OCI-LY3 (cell line): ENCODE measurements at regions not wholly inside any gene's neighbourhood (a gene's known extent, or its start where the extent isn't known, plus 50 kb on each side); places are given as distances from the start of the nearest gene placed in this dataset.

Source experiments
- H2AFZ ChIP-seq: fragments of 200-600, 300-600 bp; shearing (Covaris generic); 2 replicates; pipeline ENCODE4 v1.6.0; 2014; ENCODE audit warnings: antibody characterized with exemption, low read depth, low read length
- H3K27ac ChIP-seq: fragments of 200-600, 300-600 bp; sonication (generic); 2 replicates; pipeline ENCODE4 v1.5.1; 2014; ENCODE audit warnings: mild to moderate bottlenecking, low read length, moderate library complexity, mixed read lengths
- H3K27me3 ChIP-seq: fragments of 200-600, 300-600 bp; sonication (generic); 2 replicates; pipeline ENCODE4 v1.6.1; 2014; ENCODE audit warnings: low read depth, low read length, mixed read lengths
- H3K36me3 ChIP-seq: fragments of 200-600, 300-600 bp; sonication (generic); replicated peaks from 2 replicates; pipeline ENCODE3; 2014; ENCODE audit warnings: low read depth, low read length, mixed read lengths
- H3K4me1 ChIP-seq: fragments of 300-600, 200-600 bp; sonication (generic); 2 replicates; pipeline ENCODE4 v1.6.1; 2014; ENCODE audit warnings: low read length, mixed read lengths
- H3K4me2 ChIP-seq: fragments of 200-600, 300-600 bp; sonication (generic); 2 replicates; pipeline ENCODE4 v1.6.1; 2014; ENCODE audit warnings: low read length, mixed read lengths
- H3K4me3 ChIP-seq: fragments of 300-600, 200-600 bp; sonication (generic); 2 replicates; pipeline ENCODE4 v1.5.1; 2014; ENCODE audit warnings: antibody characterized with exemption, mild to moderate bottlenecking, low read length, moderate library complexity
- H3K79me2 ChIP-seq: fragments of 300-600, 200-600 bp; shearing (Covaris generic); 2 replicates; pipeline ENCODE4 v1.6.1; 2014; ENCODE audit warnings: mild to moderate bottlenecking, low read length, mixed read lengths
- H3K9ac ChIP-seq: fragments of 300-600, 200-600 bp; shearing (Covaris generic); 2 replicates; pipeline ENCODE4 v1.6.0; 2014; ENCODE audit warnings: mild to moderate bottlenecking, low read length, moderate library complexity
- H3K9me3 ChIP-seq: fragments of 200-600, 300-600 bp; shearing (Covaris generic); 2 replicates; pipeline ENCODE4 v1.6.1; 2014; ENCODE audit warnings: low read length, mixed read lengths; ENCODE audit not compliant: insufficient read depth
- H4K20me1 ChIP-seq: fragments of 200-600, 300-600 bp; sonication (generic); 2 replicates; pipeline ENCODE4 v1.6.1; 2016; ENCODE audit warnings: low read length, mixed read lengths; ENCODE audit not compliant: insufficient read depth
- CTCF ChIP-seq: fragments of 200-600, 300-600 bp; sonication (generic); IDR thresholded peaks from 2 replicates; pipeline ENCODE4 v1.5.1; 2014; ENCODE audit warnings: antibody characterized with exemption, low read length, low read depth
- EZH2phosphoT487 ChIP-seq: fragments of 200-600 bp; shearing (Covaris generic); IDR thresholded peaks from 2 replicates; pipeline ENCODE4 v1.6.1; 2018; ENCODE audit warnings: antibody characterized with exemption, mixed run types, low read depth

GRCh38 chr6:154919806-154920205 is 75.3 kb upstream of the TIAM2 start:
- Histone ChIP-seq H3K9ac (no peak overlapping the region), H3K27me3 (no peaks in the 10 kb centered on the region)

GRCh38 chr6:154920495-154921200 is 74.5 kb upstream of the TIAM2 start:
- Histone ChIP-seq H3K36me3 (no peaks in the 10 kb centered on the region), H3K9me3 (no peaks in the 10 kb centered on the region), H2AFZ (no peak overlapping the region), H3K4me1 (peaks cover 10% of the 10 kb centered on the region), H3K4me2 (no peak overlapping the region), H3K4me3 (no peak overlapping the region), H3K27me3 (no peaks in the 10 kb centered on the region), H4K20me1 (no peaks in the 10 kb centered on the region), H3K9ac (no peak overlapping the region), H3K27ac (no peak overlapping the region), H3K79me2 (no peaks in the 10 kb centered on the region)
- TF ChIP-seq EZH2phosphoT487 (no peak), CTCF (no peak)

More at GRCh38 chr6:154919806-154920205, 75.3 kb upstream of the TIAM2 start:
- Histone ChIP-seq H3K79me2 (no peaks in the 10 kb centered on the region), H2AFZ (no peak overlapping the region), H3K4me3 (no peak overlapping the region), H4K20me1 (no peaks in the 10 kb centered on the region), H3K4me1 (peaks cover 10% of the 10 kb centered on the region), H3K9me3 (no peaks in the 10 kb centered on the region), H3K4me2 (no peak overlapping the region), H3K36me3 (no peaks in the 10 kb centered on the region), H3K27ac (no peak overlapping the region)
- TF ChIP-seq CTCF: no peak
- no peak for TF ChIP-seq EZH2phosphoT487

GRCh38 chr6:154921482-154921881 is 73.6 kb upstream of the TIAM2 start:
- Histone ChIP-seq H4K20me1 (no peaks in the 10 kb centered on the region), H3K4me2 (peak overlapping the region; percentile 39), H3K27me3 (no peaks in the 10 kb centered on the region), H3K4me1 (peaks cover 10% of the 10 kb centered on the region), H3K9ac (no peak overlapping the region), H3K4me3 (no peak overlapping the region), H3K36me3 (no peaks in the 10 kb centered on the region), H2AFZ (no peak overlapping the region), H3K9me3 (no peaks in the 10 kb centered on the region), H3K79me2 (no peaks in the 10 kb centered on the region), H3K27ac (no peak overlapping the region)
- TF ChIP-seq CTCF (no peak), EZH2phosphoT487 (no peak)

- no peaks in the 10 kb centered on the region for H3K9me3 ChIP-seq
- no peak overlapping the region for H2AFZ ChIP-seq
- no peak overlapping the region for H3K27ac ChIP-seq
- H3K4me1 ChIP-seq: peaks cover 10% of the 10 kb centered on the region
- TF ChIP-seq EZH2phosphoT487 (no peak), CTCF (no peak)
- no peak overlapping the region for H3K9ac ChIP-seq
- H3K27me3 ChIP-seq: no peaks in the 10 kb centered on the region
- H3K79me2 ChIP-seq: no peaks in the 10 kb centered on the region
- H4K20me1 ChIP-seq: no peaks in the 10 kb centered on the region
- no peak overlapping the region for H3K4me2 ChIP-seq
- H3K36me3 ChIP-seq: no peaks in the 10 kb centered on the region
- H3K4me3 ChIP-seq: no peak overlapping the region
Measured at GRCh38 chr6:154923199-154923869, 71.8 kb upstream of the TIAM2 start.
